Activated CD4-positive, alpha-beta T cell treated with anti-CD3 and anti-CD28 coated beads, Interleukin-2, amount 10 ng/mL, durations not matched to agents 7 days and 5 days (primary cell): ENCODE measurements at regions not wholly inside any gene's neighbourhood (a gene's known extent, or its start where the extent isn't known, plus 50 kb on each side); places are given as distances from the start of the nearest gene placed in this dataset.

ENCODE experiments used
- CTCF ChIA-PET: fragments of 350-600 bp; sonication (Branson Sonifier 250); formaldehyde crosslinking; loops from one replicate; lab custom pipeline; 2021; ENCODE audit warnings: antibody characterized with exemption; lab: Charles Lee
- POLR2A ChIA-PET: fragments of 350-600 bp; sonication (Branson Sonifier 250); formaldehyde crosslinking; loops from one replicate; lab custom pipeline; 2021; ENCODE audit warnings: antibody characterized with exemption; lab: Charles Lee
- DNase-seq: peaks from one replicate; pipeline ENCODE4 v3.0.0-alpha.2; 2020
- H3K27ac Mint-ChIP-seq: one replicate; pipeline ENCODE4 v1.8.0; 2021; ENCODE audit warnings: mild to moderate bottlenecking, moderate library complexity, mixed read lengths
- H3K27me3 Mint-ChIP-seq: one replicate; pipeline ENCODE4 v1.8.0; 2021; ENCODE audit warnings: mixed read lengths
- H3K36me3 Mint-ChIP-seq: one replicate; pipeline ENCODE4 v1.8.0; 2021; ENCODE audit warnings: low read depth, mixed read lengths
- H3K4me1 Mint-ChIP-seq: one replicate; pipeline ENCODE4 v1.8.0; 2021; ENCODE audit warnings: mixed read lengths
- H3K4me3 Mint-ChIP-seq: one replicate; pipeline ENCODE4 v1.8.0; 2021; ENCODE audit warnings: mild to moderate bottlenecking, moderate library complexity, mixed read lengths
- H3K9me3 Mint-ChIP-seq: one replicate; pipeline ENCODE4 v1.8.0; 2021; ENCODE audit warnings: mixed read lengths

GRCh38 chr2:204264085-204264553 lies 281.2 kb upstream of the PARD3B start:
- ChIA-PET POLR2A (no interaction called here), CTCF (interaction anchor here (1.2 kb wide), 1 partner anchor 10 kb away, joined by 3 read pairs; no protein-coding TSS in a partner anchor)
- H3K27me3 Mint-ChIP-seq: peaks cover 42% of the 10 kb centered on the region
- H3K9me3 Mint-ChIP-seq: no peaks in the 10 kb centered on the region
- no peak overlapping the region for H3K27ac Mint-ChIP-seq
- no peak overlapping the region for H3K4me3 Mint-ChIP-seq
- no peak for DNase-seq
- H3K4me1 Mint-ChIP-seq: no peaks in the 10 kb centered on the region
- H3K36me3 Mint-ChIP-seq: no peaks in the 10 kb centered on the region

GRCh38 chr2:204264621-204265140 lies 280.6 kb upstream of the PARD3B start:
- CTCF ChIA-PET: interaction anchor here (1.2 kb wide), 1 partner anchor 9 kb away, joined by 3 read pairs; no protein-coding TSS in a partner anchor

GRCh38 chr2:204265681-204266181 lies 279.5 kb upstream of the PARD3B start:
- peaks cover under 1% of the 10 kb centered on the region for H3K9me3 Mint-ChIP-seq
- no peaks in the 10 kb centered on the region for H3K36me3 Mint-ChIP-seq
- DNase-seq: no peak
- H3K4me1 Mint-ChIP-seq: no peaks in the 10 kb centered on the region
- no peak overlapping the region for H3K27ac Mint-ChIP-seq
- ChIA-PET POLR2A (no interaction called here), CTCF (no interaction called here)
- no peak overlapping the region for H3K4me3 Mint-ChIP-seq
- H3K27me3 Mint-ChIP-seq: peaks cover 32% of the 10 kb centered on the region

More at GRCh38 chr2:204264621-204265140, 280.6 kb upstream of the PARD3B start:
- Mint-ChIP-seq H3K9me3 (no peaks in the 10 kb centered on the region), H3K27ac (no peak overlapping the region), H3K36me3 (no peaks in the 10 kb centered on the region), H3K4me3 (no peak overlapping the region), H3K4me1 (no peaks in the 10 kb centered on the region), H3K27me3 (peaks cover 37% of the 10 kb centered on the region)
- POLR2A ChIA-PET: no interaction called here
- no peak for DNase-seq

- Mint-ChIP-seq H3K27ac (no peak overlapping the region), H3K4me1 (no peaks in the 10 kb centered on the region), H3K27me3 (peaks cover 33% of the 10 kb centered on the region), H3K4me3 (no peak overlapping the region), H3K36me3 (no peaks in the 10 kb centered on the region), H3K9me3 (peaks cover 3% of the 10 kb centered on the region)
- POLR2A ChIA-PET: no interaction called here
- DNase-seq: no peak
- CTCF ChIA-PET: no interaction called here
Measured at GRCh38 chr2:204268458-204268857, 276.8 kb upstream of the PARD3B start.

- no peak overlapping the region for H3K4me3 Mint-ChIP-seq
- ChIA-PET CTCF (no interaction called here), POLR2A (no interaction called here)
- peaks cover 28% of the 10 kb centered on the region for H3K27me3 Mint-ChIP-seq
- DNase-seq: no peak
- no peaks in the 10 kb centered on the region for H3K36me3 Mint-ChIP-seq
- peaks cover 3% of the 10 kb centered on the region for H3K9me3 Mint-ChIP-seq
- H3K4me1 Mint-ChIP-seq: no peaks in the 10 kb centered on the region
- H3K27ac Mint-ChIP-seq: no peak overlapping the region
Measured at GRCh38 chr2:204268971-204269370, 276.3 kb upstream of the PARD3B start.

GRCh38 chr2:204272089-204272488 lies 273.2 kb upstream of the PARD3B start:
- no peaks in the 10 kb centered on the region for H3K36me3 Mint-ChIP-seq
- peaks cover 3% of the 10 kb centered on the region for H3K9me3 Mint-ChIP-seq
- CTCF ChIA-PET: no interaction called here
- POLR2A ChIA-PET: no interaction called here
- DNase-seq: no peak
- H3K4me1 Mint-ChIP-seq: no peaks in the 10 kb centered on the region
- no peak overlapping the region for H3K27ac Mint-ChIP-seq
- H3K27me3 Mint-ChIP-seq: peaks cover 14% of the 10 kb centered on the region
- no peak overlapping the region for H3K4me3 Mint-ChIP-seq

- H3K4me1 Mint-ChIP-seq: no peaks in the 10 kb centered on the region
- POLR2A ChIA-PET: no interaction called here
- no peak overlapping the region for H3K4me3 Mint-ChIP-seq
- H3K27me3 Mint-ChIP-seq: peaks cover 15% of the 10 kb centered on the region
- no peak overlapping the region for H3K27ac Mint-ChIP-seq
- CTCF ChIA-PET: interaction anchor here (1.5 kb wide), 1 partner anchor 8 kb away, joined by 3 read pairs; no protein-coding TSS in a partner anchor
- H3K9me3 Mint-ChIP-seq: peaks cover 3% of the 10 kb centered on the region
- no peak for DNase-seq
- no peaks in the 10 kb centered on the region for H3K36me3 Mint-ChIP-seq
Measured at GRCh38 chr2:204272610-204273287, 272.5 kb upstream of the PARD3B start.

- Mint-ChIP-seq H3K4me3 (no peak overlapping the region), H3K36me3 (no peaks in the 10 kb centered on the region), H3K4me1 (no peaks in the 10 kb centered on the region), H3K27ac (no peak overlapping the region), H3K27me3 (peaks cover 27% of the 10 kb centered on the region), H3K9me3 (peaks cover 3% of the 10 kb centered on the region)
- ChIA-PET CTCF (interaction anchor here (1.5 kb wide), 1 partner anchor 10 kb away, joined by 3 read pairs; no protein-coding TSS in a partner anchor), POLR2A (no interaction called here)
- DNase-seq: no peak
Measured at GRCh38 chr2:204274429-204274828, 270.8 kb upstream of the PARD3B start.

- no peak for DNase-seq
- H3K27me3 Mint-ChIP-seq: peaks cover 30% of the 10 kb centered on the region
- no peak overlapping the region for H3K4me3 Mint-ChIP-seq
- CTCF ChIA-PET: interaction anchor here (1.0 kb wide), 1 partner anchor 14 kb away, joined by 3 read pairs; no protein-coding TSS in a partner anchor
- peaks cover 3% of the 10 kb centered on the region for H3K9me3 Mint-ChIP-seq
- no peaks in the 10 kb centered on the region for H3K36me3 Mint-ChIP-seq
- no peaks in the 10 kb centered on the region for H3K4me1 Mint-ChIP-seq
- H3K27ac Mint-ChIP-seq: no peak overlapping the region
- POLR2A ChIA-PET: no interaction called here
Measured at GRCh38 chr2:204274991-204275390, 270.3 kb upstream of the PARD3B start.

- H3K4me1 Mint-ChIP-seq: no peaks in the 10 kb centered on the region
- H3K27me3 Mint-ChIP-seq: peaks cover 28% of the 10 kb centered on the region
- POLR2A ChIA-PET: no interaction called here
- CTCF ChIA-PET: interaction anchor here (1.3 kb wide), 1 partner anchor 15 kb away, joined by 3 read pairs; no protein-coding TSS in a partner anchor
- no peak for DNase-seq
- H3K27ac Mint-ChIP-seq: no peak overlapping the region
- no peaks in the 10 kb centered on the region for H3K9me3 Mint-ChIP-seq
- no peak overlapping the region for H3K4me3 Mint-ChIP-seq
- H3K36me3 Mint-ChIP-seq: no peaks in the 10 kb centered on the region
Measured at GRCh38 chr2:204277226-204277625, 268.0 kb upstream of the PARD3B start.

GRCh38 chr2:204278454-204278853 lies 266.8 kb upstream of the PARD3B start:
- H3K27me3 Mint-ChIP-seq: peaks cover 33% of the 10 kb centered on the region
- H3K9me3 Mint-ChIP-seq: no peaks in the 10 kb centered on the region
- no peak overlapping the region for H3K4me3 Mint-ChIP-seq
- no peaks in the 10 kb centered on the region for H3K4me1 Mint-ChIP-seq
- no peak overlapping the region for H3K27ac Mint-ChIP-seq
- CTCF ChIA-PET: interaction anchor here (1.0 kb wide), 1 partner anchor 18 kb away, joined by 4 read pairs; no protein-coding TSS in a partner anchor
- H3K36me3 Mint-ChIP-seq: no peaks in the 10 kb centered on the region
- no peak for DNase-seq
- POLR2A ChIA-PET: no interaction called here

- ChIA-PET CTCF (no interaction called here), POLR2A (no interaction called here)
- no peak overlapping the region for H3K4me3 Mint-ChIP-seq
- no peak overlapping the region for H3K27ac Mint-ChIP-seq
- peaks cover 42% of the 10 kb centered on the region for H3K27me3 Mint-ChIP-seq
- no peaks in the 10 kb centered on the region for H3K9me3 Mint-ChIP-seq
- no peak for DNase-seq
- H3K36me3 Mint-ChIP-seq: no peaks in the 10 kb centered on the region
- no peaks in the 10 kb centered on the region for H3K4me1 Mint-ChIP-seq
Measured at GRCh38 chr2:204279819-204280218, 265.5 kb upstream of the PARD3B start.

GRCh38 chr2:204280262-204280668 lies 265.0 kb upstream of the PARD3B start:
- no peak for DNase-seq
- Mint-ChIP-seq H3K4me1 (no peaks in the 10 kb centered on the region), H3K4me3 (no peak overlapping the region), H3K27me3 (peaks cover 44% of the 10 kb centered on the region), H3K36me3 (no peaks in the 10 kb centered on the region), H3K9me3 (no peaks in the 10 kb centered on the region), H3K27ac (no peak overlapping the region)
- CTCF ChIA-PET: no interaction called here
- POLR2A ChIA-PET: no interaction called here
